ENCODE measurements at regions not wholly inside any gene's neighbourhood (a gene's known extent, or its start where the extent isn't known, plus 50 kb on each side); places are given as distances from the start of the nearest gene placed in this dataset.
A peak's percentile ranks its signal among the peaks of the same experiment; 100 is the strongest.

- DNase-seq = no peak
Observed at GRCh38 chr13:76792731-76793347, 93.4 kb downstream of the KCTD12 start.

- DNase-seq = no peak
Observed at GRCh38 chr13:76790980-76791819, 95.0 kb downstream of the KCTD12 start.

- no peak for DNase-seq
Observed at GRCh38 chr13:76790526-76790925, 95.7 kb downstream of the KCTD12 start.

- DNase-seq = peak; percentile 23
Observed at GRCh38 chr13:76783798-76784197, 102.4 kb downstream of the KCTD12 start.

GRCh38 chr13:76778853-76779252, 107.4 kb downstream of the KCTD12 start:
- DNase-seq = no peak

- no peak for DNase-seq
Observed at GRCh38 chr13:76777096-76777495, 109.1 kb downstream of the KCTD12 start.

GRCh38 chr13:76775088-76775740, 111.0 kb downstream of the KCTD12 start:
- DNase-seq = no peak

GRCh38 chr13:76773448-76774094, 112.6 kb downstream of the KCTD12 start:
- DNase-seq = no peak

GRCh38 chr13:76772241-76772640, 114.0 kb downstream of the KCTD12 start:
- no peak for DNase-seq

- DNase-seq = no peak
Observed at GRCh38 chr13:76769271-76769791, 116.9 kb downstream of the KCTD12 start.

- no peak for DNase-seq
Observed at GRCh38 chr13:76768384-76768783, 117.8 kb downstream of the KCTD12 start.

- no peak for DNase-seq
Observed at GRCh38 chr13:76764916-76765315, 121.3 kb downstream of the KCTD12 start.

GRCh38 chr13:76764429-76764828, 121.8 kb downstream of the KCTD12 start:
- no peak for DNase-seq

- no peak for DNase-seq
Observed at GRCh38 chr13:76762721-76763120, 123.5 kb downstream of the KCTD12 start.

- no peak for DNase-seq
Observed at GRCh38 chr13:76759877-76760276, 126.3 kb downstream of the KCTD12 start.

- no peak for DNase-seq
Observed at GRCh38 chr13:76758738-76759137, 127.5 kb downstream of the KCTD12 start.

GRCh38 chr13:76758257-76758656, 127.9 kb downstream of the KCTD12 start:
- no peak for DNase-seq

- DNase-seq = no peak
Observed at GRCh38 chr13:76756451-76756850, 129.8 kb downstream of the KCTD12 start.

- no peak for DNase-seq
Observed at GRCh38 chr13:76754414-76754813, 131.8 kb downstream of the KCTD12 start.

GRCh38 chr13:76751278-76751677, 134.9 kb downstream of the KCTD12 start:
- no peak for DNase-seq

GRCh38 chr13:76750126-76750525, 136.1 kb downstream of the KCTD12 start:
- no peak for DNase-seq

- no peak for DNase-seq
Observed at GRCh38 chr13:76745261-76746200, 140.7 kb downstream of the KCTD12 start.
